LNCAP (cell line): ENCODE measurements at regions not wholly inside any gene's neighbourhood (a gene's known extent, or its start where the extent isn't known, plus 50 kb on each side); places are given as distances from the start of the nearest gene placed in this dataset.

Experiments
- CTCF ChIP-seq: fragments of 450-650 bp; IDR thresholded peaks from 2 replicates; pipeline ENCODE4 v1.5.1; 2017; ENCODE audit warnings: mild to moderate bottlenecking

GRCh38 chr13:70985371-70985770, 877.1 kb upstream of the KLHL1 start:
- no peak for TF ChIP-seq CTCF

DNA sequence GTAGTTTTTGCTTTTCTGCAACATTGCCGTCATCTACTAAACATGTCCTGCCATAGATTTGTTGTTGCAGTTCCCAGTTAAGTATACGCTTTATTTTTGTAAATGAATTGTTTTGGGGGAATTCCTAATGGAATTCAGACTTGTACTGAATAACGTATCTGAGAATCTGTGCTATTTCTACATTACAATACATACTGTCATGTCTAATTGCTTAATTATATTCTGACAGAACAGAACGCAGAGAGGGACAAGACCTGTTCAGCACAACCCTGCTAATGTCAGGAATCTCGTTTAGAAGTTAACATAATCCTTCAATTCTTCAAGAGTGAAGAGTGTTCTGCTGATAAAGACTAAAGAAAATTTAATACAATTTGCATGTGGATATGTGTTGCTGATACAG, 861.1 kb upstream of the KLHL1 start:
- TF ChIP-seq CTCF: no peak

DNA sequence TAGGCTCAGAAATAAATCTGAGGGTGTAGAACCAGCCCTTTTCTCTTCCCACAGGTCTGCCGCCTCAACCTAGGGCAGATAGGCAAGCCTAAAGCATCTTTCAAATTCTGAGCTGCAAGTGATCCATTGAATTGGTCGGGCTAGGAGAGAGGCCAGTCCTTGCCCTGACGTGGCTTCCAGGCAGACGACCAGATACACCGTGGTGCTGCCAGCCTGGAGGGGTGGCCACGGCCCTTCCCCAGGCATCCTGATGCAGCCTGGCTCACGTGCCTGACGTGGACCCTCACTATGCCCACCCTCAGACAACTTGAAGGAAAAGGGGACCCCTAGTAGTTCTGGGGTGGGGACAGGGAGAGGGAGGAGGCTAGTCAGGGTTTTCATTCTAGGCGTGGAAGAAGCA, 859.3 kb upstream of the KLHL1 start:
- no peak for TF ChIP-seq CTCF

DNA sequence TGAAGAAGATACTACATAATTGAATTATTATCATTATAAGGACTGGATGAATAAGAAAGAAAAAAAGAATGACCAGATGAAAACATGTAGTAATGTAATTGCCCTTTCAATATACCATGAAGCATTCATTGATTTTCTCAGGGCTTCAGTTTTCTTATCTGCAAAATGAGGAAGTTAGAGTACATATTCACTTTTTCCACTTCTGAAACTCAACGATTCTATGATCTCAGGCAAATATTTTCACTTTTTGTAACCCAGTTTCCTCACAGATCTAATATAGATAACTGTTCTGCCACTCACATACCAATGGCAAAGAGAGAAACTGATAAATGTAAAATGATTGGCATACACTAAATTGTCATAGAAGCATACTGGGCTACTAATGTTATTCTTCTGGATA, 856.6 kb upstream of the KLHL1 start:
- TF ChIP-seq CTCF: no peak

- TF ChIP-seq CTCF: no peak
Observed at GRCh38 chr13:70964124-70964523, 855.9 kb upstream of the KLHL1 start.

DNA sequence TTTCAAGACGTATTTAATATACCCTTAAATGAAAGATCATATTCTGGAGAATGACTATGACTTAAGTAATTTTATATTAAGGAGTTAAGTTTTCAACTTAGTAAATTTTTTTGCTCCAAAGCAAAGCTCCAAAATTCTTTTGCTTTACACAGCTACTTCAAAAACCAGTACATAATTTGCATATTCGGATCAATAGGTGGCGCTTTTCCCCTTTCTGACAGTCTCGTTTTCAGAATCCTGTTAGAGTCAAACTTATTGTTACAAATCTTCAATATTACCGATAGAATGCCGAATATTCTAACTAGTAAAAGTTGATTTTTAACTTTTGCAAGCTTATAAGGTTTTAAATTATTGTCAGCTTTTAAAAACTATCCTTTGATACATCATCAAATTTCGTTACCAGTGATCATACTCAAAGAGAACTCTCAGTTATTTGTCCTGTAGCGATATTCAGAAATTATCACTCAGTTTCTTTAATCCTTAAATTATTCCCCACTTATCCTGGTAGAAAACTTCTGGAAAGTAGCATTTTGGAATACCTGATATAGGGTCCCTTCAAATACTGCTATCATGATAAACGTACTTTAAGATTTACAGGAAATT, 852.7 kb upstream of the KLHL1 start:
- TF ChIP-seq CTCF: peak; percentile 30; the same call in 1 of the 2 replicates

DNA sequence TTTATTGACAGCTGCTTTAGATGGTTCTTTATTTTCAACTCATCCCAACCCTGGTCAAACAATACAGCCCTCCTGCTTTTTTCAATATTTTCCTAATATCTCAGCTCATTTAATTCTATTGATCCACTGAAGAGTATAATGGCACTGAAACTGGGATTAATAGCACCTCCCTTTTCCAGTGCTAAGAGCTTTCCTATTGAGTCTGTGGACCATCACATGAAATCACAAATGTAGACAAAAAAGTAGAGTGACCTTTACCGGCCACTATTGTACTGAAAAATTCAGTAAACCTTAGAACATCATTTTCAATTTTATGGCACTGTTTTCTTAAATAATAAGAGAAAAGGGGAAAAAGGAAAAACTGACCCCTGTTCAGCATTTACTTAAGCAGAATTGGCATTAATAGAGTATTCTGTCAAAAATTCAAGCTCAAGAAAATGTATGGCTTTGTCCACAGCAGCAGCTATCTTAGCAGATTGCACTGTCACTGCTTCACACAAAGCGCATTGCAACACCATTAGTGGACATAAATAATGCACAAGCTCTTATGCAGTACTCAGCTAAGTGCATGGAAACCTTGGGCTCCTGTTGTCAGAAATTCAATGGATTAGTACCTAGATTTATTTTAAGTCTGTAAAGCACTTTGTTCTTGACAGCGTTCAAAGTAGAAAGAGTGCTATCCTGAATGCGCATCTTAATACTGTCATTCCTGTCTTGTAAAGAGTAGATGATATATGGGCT, 851.0 kb upstream of the KLHL1 start:
- TF ChIP-seq CTCF: no peak
